Tibial nerve (tissue), 4 donors: ENCODE measurements at regions not wholly inside any gene's neighbourhood (a gene's known extent, or its start where the extent isn't known, plus 50 kb on each side); places are given as distances from the start of the nearest gene placed in this dataset.
"Not testable (repeated sequence)": the region's sequence is repeated elsewhere in the genome, so short reads cannot be mapped to it uniquely, and the experiment has no call there.

Source experiments
- DNase-seq, 2 donors: peaks; one replicate each; pipeline ENCODE4 v3.0.0-alpha.2; 2019; ENCODE audit warnings: low spot score in 2 of 2
- H3K27ac ChIP-seq, 4 donors: fragments of 200-600 bp; sonication (generic) in 3 of 4; one replicate each; pipeline ENCODE4 v1.5.1; 2017 to 2019; ENCODE audit warnings: mild to moderate bottlenecking in 1 of 4
- H3K27me3 ChIP-seq, 2 donors: fragments of 200-600 bp; sonication (generic) in 1 of 2; one replicate each; pipeline versions ENCODE4 v1.5.1 to v1.6.0; 2017 to 2019
- H3K36me3 ChIP-seq, 3 donors: fragments of 200-600 bp; sonication (generic); one replicate each; pipeline ENCODE4 v1.5.1; 2018 to 2019
- H3K4me1 ChIP-seq, 4 donors: fragments of 200-600 bp; sonication (generic) in 3 of 4; one replicate each; pipeline ENCODE4 v1.5.1; 2017 to 2019
- H3K4me3 ChIP-seq, 4 donors: fragments of 200-600 bp; sonication (generic) in 3 of 4; one replicate each; pipeline ENCODE4 v1.5.1; 2017 to 2019; ENCODE audit warnings: mild to moderate bottlenecking in 1 of 4, moderate library complexity in 1 of 4
- H3K9me3 ChIP-seq, 4 donors: fragments of 200-600 bp; sonication (generic) in 3 of 4; one replicate each; pipeline ENCODE4 v1.5.1; 2017 to 2019
- EP300 ChIP-seq, 2 donors: sonication (generic); formaldehyde crosslinking; IDR thresholded peaks; one replicate each; pipeline ENCODE4 v1.6.1; 2017; ENCODE audit warnings: antibody characterized with exemption in 2 of 2, mild to moderate bottlenecking in 1 of 2
- POLR2A ChIP-seq, 2 donors: fragments of 450-650 bp; IDR thresholded peaks; one replicate each; pipeline ENCODE4 v1.6.1; 2017; ENCODE audit warnings: antibody characterized with exemption in 2 of 2, mild to moderate bottlenecking in 2 of 2, moderate library complexity in 2 of 2
- WGBS, 2 donors: methylation state at CpG; one replicate each; pipeline ENCODE4 v1.1.5; 2018; 5-methylcytosine and 5-hydroxymethylcytosine counted together
- TF ChIP-seq, protein P1 (sequence below), 5 experiments: fragments of 200-600 bp in 3 of 5; fragments of 450-650 bp in 2 of 5; sonication (generic) in 3 of 5; IDR thresholded peaks; one replicate each; pipeline ENCODE4 v1.5.1; 2016 to 2019; ENCODE audit warnings: antibody characterized with exemption in 5 of 5, mild to moderate bottlenecking in 3 of 5, moderate library complexity in 2 of 5

DNA sequence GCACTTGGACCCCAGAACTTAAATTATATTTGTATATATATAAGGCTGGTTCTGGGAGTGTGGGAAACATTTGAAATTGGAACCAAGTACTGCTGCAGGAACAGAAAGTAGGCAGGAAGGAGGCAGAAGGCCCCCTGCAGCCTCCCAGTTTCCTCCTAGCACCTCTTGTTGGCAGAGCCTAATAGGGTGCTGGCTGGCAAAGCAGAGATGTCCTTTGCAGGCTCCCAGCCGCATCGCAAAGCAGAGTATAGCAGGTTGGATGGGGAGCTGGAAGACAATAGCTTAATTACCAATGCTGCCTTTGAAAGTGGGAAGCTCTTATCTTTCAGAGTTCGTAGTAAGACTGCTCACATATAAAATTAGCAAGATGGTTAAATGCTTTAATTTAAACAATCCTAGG is 370.8 kb upstream of the C11orf87 start:
- Histone ChIP-seq H3K27ac (no peak overlapping the region), H3K27me3 (no peaks in the 10 kb centered on the region), H3K9me3 (no peaks in the 10 kb centered on the region), H3K4me1 (no peaks in the 10 kb centered on the region), H3K4me3 (no peak overlapping the region), H3K36me3 (no peaks in the 10 kb centered on the region)
- TF ChIP-seq POLR2A (IDR thresholded peaks at IDR 0.05) = no peak
- TF ChIP-seq EP300 (IDR thresholded peaks at IDR 0.05) = no peak
- TF ChIP-seq, protein P1, sequence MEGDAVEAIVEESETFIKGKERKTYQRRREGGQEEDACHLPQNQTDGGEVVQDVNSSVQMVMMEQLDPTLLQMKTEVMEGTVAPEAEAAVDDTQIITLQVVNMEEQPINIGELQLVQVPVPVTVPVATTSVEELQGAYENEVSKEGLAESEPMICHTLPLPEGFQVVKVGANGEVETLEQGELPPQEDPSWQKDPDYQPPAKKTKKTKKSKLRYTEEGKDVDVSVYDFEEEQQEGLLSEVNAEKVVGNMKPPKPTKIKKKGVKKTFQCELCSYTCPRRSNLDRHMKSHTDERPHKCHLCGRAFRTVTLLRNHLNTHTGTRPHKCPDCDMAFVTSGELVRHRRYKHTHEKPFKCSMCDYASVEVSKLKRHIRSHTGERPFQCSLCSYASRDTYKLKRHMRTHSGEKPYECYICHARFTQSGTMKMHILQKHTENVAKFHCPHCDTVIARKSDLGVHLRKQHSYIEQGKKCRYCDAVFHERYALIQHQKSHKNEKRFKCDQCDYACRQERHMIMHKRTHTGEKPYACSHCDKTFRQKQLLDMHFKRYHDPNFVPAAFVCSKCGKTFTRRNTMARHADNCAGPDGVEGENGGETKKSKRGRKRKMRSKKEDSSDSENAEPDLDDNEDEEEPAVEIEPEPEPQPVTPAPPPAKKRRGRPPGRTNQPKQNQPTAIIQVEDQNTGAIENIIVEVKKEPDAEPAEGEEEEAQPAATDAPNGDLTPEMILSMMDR (IDR thresholded peaks at IDR 0.05) = no peak
- DNase-seq = no peak
- 75 to 78% methylated on average over 3 of the region's 3 CpGs for WGBS, 2 donors

DNA sequence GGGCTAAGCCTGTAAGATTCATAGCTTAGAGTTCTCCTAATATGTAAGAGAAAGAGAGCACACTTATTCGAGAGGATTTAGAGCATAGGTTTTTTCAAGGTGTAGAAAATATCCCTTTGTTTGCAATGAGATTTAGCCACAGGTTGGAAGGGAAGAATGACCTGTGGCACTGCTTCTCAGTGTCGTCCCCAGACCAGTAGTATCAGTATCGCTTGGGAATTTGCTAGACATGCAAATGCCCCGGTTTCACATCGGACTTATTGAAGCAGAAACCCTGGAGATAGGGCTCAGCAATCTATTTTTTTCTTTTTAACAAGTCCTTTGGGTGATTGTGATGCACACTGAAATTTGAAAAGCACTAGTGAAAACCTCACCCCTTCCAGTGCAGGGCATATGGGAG is 362.6 kb upstream of the C11orf87 start:
- H3K27ac ChIP-seq = no peak overlapping the region
- no peak overlapping the region for H3K4me3 ChIP-seq
- 81 to 90% methylated on average over 5 of the region's 5 CpGs for WGBS, 2 donors
- H3K36me3 ChIP-seq = no peaks in the 10 kb centered on the region
- H3K9me3 ChIP-seq = no peaks in the 10 kb centered on the region
- H3K4me1 ChIP-seq = no peaks in the 10 kb centered on the region
- no peak for TF ChIP-seq EP300 (IDR thresholded peaks at IDR 0.05)
- no peak for TF ChIP-seq POLR2A (IDR thresholded peaks at IDR 0.05)
- TF ChIP-seq, protein P1 (IDR thresholded peaks at IDR 0.05) = no peak
- no peak for DNase-seq
- H3K27me3 ChIP-seq = no peaks in the 10 kb centered on the region

DNA sequence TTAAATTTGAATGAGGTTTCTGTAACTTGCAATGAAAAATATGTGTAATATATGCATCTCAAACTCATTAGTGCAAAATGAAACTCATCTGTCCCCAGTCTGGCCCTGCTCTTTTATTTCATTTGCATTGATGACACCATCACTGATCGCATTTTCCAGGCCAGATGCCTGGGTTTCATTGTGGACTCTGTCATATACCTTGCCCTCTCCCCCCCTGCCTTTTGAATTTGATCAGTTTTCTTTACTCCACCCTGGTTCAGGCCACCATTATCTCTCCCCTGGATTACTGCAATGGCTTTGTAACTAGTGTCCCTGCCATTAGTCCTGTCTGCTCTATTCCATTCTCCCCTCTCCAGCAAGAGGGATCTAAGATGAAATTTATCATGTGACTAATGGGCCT is 360.6 kb upstream of the C11orf87 start:
- Histone ChIP-seq H3K36me3 (no peaks in the 10 kb centered on the region), H3K4me1 (no peaks in the 10 kb centered on the region), H3K27me3 (no peaks in the 10 kb centered on the region), H3K9me3 (no peaks in the 10 kb centered on the region), H3K27ac (no peak overlapping the region), H3K4me3 (no peak overlapping the region)
- DNase-seq = no peak
- WGBS, 2 donors = 83 to 93% methylated on average over 1 of the region's 1 CpG
- no peak for TF ChIP-seq POLR2A (IDR thresholded peaks at IDR 0.05)
- TF ChIP-seq, protein P1 (IDR thresholded peaks at IDR 0.05) = no peak
- TF ChIP-seq EP300 (IDR thresholded peaks at IDR 0.05) = no peak

DNA sequence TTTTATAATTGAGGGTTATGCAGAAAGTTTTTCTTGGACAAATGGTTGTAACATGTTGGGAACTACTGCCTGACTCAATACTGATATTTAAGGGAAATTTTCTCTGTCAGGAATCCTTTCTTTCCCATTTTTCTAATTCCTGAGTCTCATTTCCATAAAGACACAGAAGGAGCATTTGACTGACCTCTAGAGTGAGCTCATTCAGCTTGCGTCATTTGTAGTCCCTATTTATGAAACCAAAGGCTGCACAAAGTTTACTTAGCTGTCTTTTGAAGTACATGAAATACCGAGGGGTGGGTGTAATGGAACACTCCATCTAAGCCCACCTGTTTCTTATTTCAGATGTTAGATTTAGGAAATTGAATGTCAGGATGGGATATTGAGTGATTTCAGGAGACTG is 359.5 kb upstream of the C11orf87 start:
- Histone ChIP-seq H3K4me3 (no peak overlapping the region), H3K27me3 (no peaks in the 10 kb centered on the region), H3K36me3 (no peaks in the 10 kb centered on the region), H3K27ac (no peak overlapping the region), H3K9me3 (no peaks in the 10 kb centered on the region), H3K4me1 (no peaks in the 10 kb centered on the region)
- DNase-seq = no peak
- WGBS, 2 donors = 37 to 38% methylated on average over 2 of the region's 2 CpGs
- no peak for TF ChIP-seq POLR2A (IDR thresholded peaks at IDR 0.05)
- TF ChIP-seq, protein P1 (IDR thresholded peaks at IDR 0.05) = no peak
- TF ChIP-seq EP300 (IDR thresholded peaks at IDR 0.05) = no peak

DNA sequence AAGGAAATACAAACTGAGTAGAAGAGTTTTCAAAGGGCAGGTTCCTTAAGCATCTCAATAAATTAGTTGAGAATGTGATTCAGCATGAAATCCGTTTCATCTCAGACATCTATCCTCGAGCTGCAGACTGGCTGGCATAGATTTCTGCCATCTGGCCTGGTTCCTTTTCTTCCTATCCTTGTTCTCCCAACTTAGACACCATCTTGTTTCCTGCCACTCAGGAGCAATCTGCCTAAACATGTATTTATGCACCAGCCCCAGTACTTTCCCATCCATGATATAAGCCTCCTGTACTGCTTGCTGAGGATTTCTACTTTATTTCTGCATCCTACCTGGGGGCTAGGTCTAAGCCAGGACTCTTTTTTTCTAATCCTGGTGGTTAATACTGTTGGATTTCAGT is 359.1 kb upstream of the C11orf87 start:
- 63 to 68% methylated on average over 2 of the region's 2 CpGs for WGBS, 2 donors
- Histone ChIP-seq H3K4me1 (no peaks in the 10 kb centered on the region), H3K36me3 (no peaks in the 10 kb centered on the region), H3K27me3 (no peaks in the 10 kb centered on the region), H3K4me3 (no peak overlapping the region), H3K27ac (no peak overlapping the region), H3K9me3 (no peaks in the 10 kb centered on the region)
- TF ChIP-seq EP300 (IDR thresholded peaks at IDR 0.05) = no peak
- no peak for TF ChIP-seq POLR2A (IDR thresholded peaks at IDR 0.05)
- TF ChIP-seq, protein P1 (IDR thresholded peaks at IDR 0.05) = no peak
- no peak for DNase-seq

DNA sequence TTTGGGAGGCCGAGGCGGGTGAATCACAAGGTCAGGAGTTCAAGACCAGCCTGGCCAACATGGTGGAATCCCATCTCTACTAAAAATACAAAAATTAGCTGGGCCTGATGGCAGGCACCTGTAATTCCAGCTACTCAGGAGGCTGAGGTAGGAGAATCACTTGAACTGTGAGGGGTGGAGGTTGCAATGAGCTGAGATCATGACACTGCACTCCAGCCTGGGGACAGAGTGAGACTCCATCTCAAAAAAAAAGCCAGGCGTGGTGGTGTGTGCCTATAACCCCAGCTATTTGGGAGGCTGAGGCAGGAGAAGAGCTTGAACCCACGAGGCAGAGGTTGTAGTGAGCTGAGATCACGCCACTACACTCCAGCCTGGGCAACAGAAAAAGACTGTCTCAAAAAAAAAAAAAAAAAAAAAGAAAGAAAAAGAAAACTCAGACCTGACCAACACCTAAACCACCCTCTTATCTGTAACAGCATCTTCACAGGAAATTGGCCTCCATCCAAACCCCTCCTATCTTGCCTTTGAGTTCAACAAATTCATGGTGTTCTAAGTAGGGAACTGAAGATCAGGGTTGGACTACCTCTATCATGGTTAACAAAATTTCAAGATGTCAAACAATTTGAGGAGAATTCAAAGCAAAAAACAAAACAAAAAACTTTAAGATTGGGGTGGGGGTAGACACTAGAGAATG is 357.2 kb upstream of the C11orf87 start:
- H3K4me3 ChIP-seq = not testable (repeated sequence)
- 87 to 93% methylated on average over 5 of the region's 5 CpGs for WGBS, 2 donors

More for the DNA sequence above, 357.2 kb upstream of the C11orf87 start:
- not testable (repeated sequence) for H3K9me3 ChIP-seq, H3K27ac ChIP-seq, H3K36me3 ChIP-seq, H3K4me1 ChIP-seq, DNase-seq, H3K27me3 ChIP-seq
